K562 (cell line): ENCODE measurements at regions not wholly inside any gene's neighbourhood (a gene's known extent, or its start where the extent isn't known, plus 50 kb on each side); places are given as distances from the start of the nearest gene placed in this dataset.

Source experiments
- ATAC-seq: fragments of 200-7000 bp; cut with Tn5 transposase; 3 replicates; pipeline ENCODE4 v1.9.1; 2020; ENCODE audit warnings: moderate library complexity
- BruUV-seq: library from RNA; stranded (reverse); fragments of 400-500 nt; replicated peaks from 2 replicates; lab custom pipeline; 2021; lab: Mats Ljungman, UMichigan
- CTCF ChIA-PET: fragments of 300-600 bp; formaldehyde crosslinking; extraction: SDS; loops from one replicate; lab custom pipeline; 2021; ENCODE audit warnings: low intra/inter-chr PET ratio; lab: Yijun Ruan, JAX
- POLR2A ChIA-PET: fragments of 300-600, 350-650 bp; sonication (Branson Sonifier 250); formaldehyde crosslinking; extraction: SDS; loops from one replicate; lab custom pipeline; 2021; ENCODE audit warnings: antibody characterized with exemption, inconsistent platforms; lab: Yijun Ruan, JAX
- DNase-seq, 4 experiments: peaks; one replicate each; pipeline versions ENCODE4 v3.0.0 to v3.0.0-alpha.2; 2011 to 2018; ENCODE audit warnings: low spot score in 3 of 4, mixed read lengths in 3 of 4; ENCODE audit errors: extremely low read depth in 1 of 4
- FAIRE-seq: peaks from 2 replicates; lab custom pipeline; 2011; peaks lifted over from hg19 to GRCh38; lab: Jason Lieb, UNC
- H2AFZ ChIP-seq: 2 replicates; pipeline ENCODE4 v1.6.0; 2011; ENCODE audit warnings: low read depth, low read length, control low read depth, inconsistent platforms
- H3K27ac ChIP-seq: fragments of 200-600 bp; 3 replicates; pipeline ENCODE4 v1.8.0; 2011; ENCODE audit warnings: low read depth, mild to moderate bottlenecking, control low read depth, inconsistent platforms, low read length, moderate library complexity, mixed read lengths; ENCODE audit errors: extremely low read depth
- H3K27me3 ChIP-seq, 2 experiments: fragments of 300-600 bp in 1 of 2; 2 replicates in 1 of 2; 3 replicates in 1 of 2; pipeline versions ENCODE4 v1.6.0 to v1.8.0; 2011; ENCODE audit warnings: inconsistent platforms in 2 of 2, low read length in 2 of 2, mild to moderate bottlenecking in 1 of 2, mixed read lengths in 1 of 2, moderate library complexity in 1 of 2; ENCODE audit not compliant: control insufficient read depth in 2 of 2, insufficient read depth in 2 of 2
- H3K36me3 ChIP-seq: fragments of 300-600 bp; 3 replicates; pipeline ENCODE4 v1.8.0; 2011; ENCODE audit warnings: mild to moderate bottlenecking, low read length, inconsistent platforms; ENCODE audit not compliant: control insufficient read depth, insufficient read depth
- H3K4me1 ChIP-seq, 2 experiments: fragments of 200-600 bp in 1 of 2; replicated peaks in 1 of 2; 2 replicates in 1 of 2; 3 replicates in 1 of 2; pipeline versions ENCODE4 v1.5.1 to v1.8.0; 2011; ENCODE audit warnings: inconsistent platforms in 2 of 2, low read length in 2 of 2, mild to moderate bottlenecking in 1 of 2, mixed read lengths in 1 of 2, moderate library complexity in 1 of 2; ENCODE audit not compliant: control insufficient read depth in 2 of 2, insufficient read depth in 2 of 2
- H3K4me2 ChIP-seq: 2 replicates; pipeline ENCODE4 v1.6.1; 2011; ENCODE audit warnings: low read length, control low read depth, inconsistent platforms, mixed read lengths; ENCODE audit not compliant: insufficient read depth
- H3K4me3 ChIP-seq: fragments of 200-600 bp; sonication (generic), shearing (Covaris generic); 2 replicates; pipeline ENCODE4 v1.5.1; 2016; ENCODE audit warnings: control low read depth, inconsistent platforms
- H3K79me2 ChIP-seq: fragments of 200-600 bp; 3 replicates; pipeline ENCODE4 v1.8.0; 2011; ENCODE audit warnings: low read length, inconsistent platforms; ENCODE audit not compliant: control insufficient read depth, insufficient read depth
- H3K9ac ChIP-seq, 2 experiments: 2 replicates each; pipeline versions ENCODE4 v1.6.0 to v1.6.1; 2011; ENCODE audit warnings: low read depth in 2 of 2, low read length in 2 of 2, control low read depth in 1 of 2, inconsistent platforms in 1 of 2, mild to moderate bottlenecking in 1 of 2, mixed read lengths in 1 of 2; ENCODE audit not compliant: insufficient read depth in 1 of 2
- H3K9me1 ChIP-seq: one replicate; pipeline ENCODE4 v1.6.0; 2011; ENCODE audit warnings: inconsistent platforms, mild to moderate bottlenecking, low read length, moderate library complexity; ENCODE audit not compliant: control insufficient read depth, insufficient read depth
- H3K9me3 ChIP-seq: replicated peaks from 2 replicates; pipeline ENCODE4 v1.5.1; 2011; ENCODE audit warnings: low read depth, low read length, inconsistent platforms; ENCODE audit not compliant: control insufficient read depth, insufficient read depth
- H4K20me1 ChIP-seq: replicated peaks from 2 replicates; pipeline ENCODE4 v1.6.1; 2011; ENCODE audit warnings: low read length, inconsistent platforms, mixed read lengths; ENCODE audit not compliant: control insufficient read depth, insufficient read depth
- ATF7 ChIP-seq: fragments of 450-650 bp; IDR thresholded peaks from 2 replicates; pipeline ENCODE4 v1.7.1; 2014; ENCODE audit warnings: mild to moderate bottlenecking, moderate library complexity
- CEBPG ChIP-seq, 3 experiments: fragments of 200-800 bp in 1 of 3; sonication (Bioruptor generic) in 1 of 3; sonication (generic) in 1 of 3; formaldehyde crosslinking in 1 of 3; IDR thresholded peaks in 2 of 3; conservative IDR thresholded peaks in 1 of 3; 2 replicates each; pipeline versions ENCODE4 v1.6.1 to v1.8.0; 2016 to 2022; ENCODE audit warnings: missing compliant biosample characterization in 2 of 3, missing genetic modification characterization in 2 of 3, mild to moderate bottlenecking in 1 of 3, missing genetic modification reagents in 1 of 3
- COPS2 ChIP-seq: fragments of 450-650 bp; conservative IDR thresholded peaks from 2 replicates; pipeline ENCODE4 v1.6.1; 2016; ENCODE audit warnings: mild to moderate bottlenecking, moderate library complexity
- EHMT2 ChIP-seq: fragments of 450-650 bp; IDR thresholded peaks from 2 replicates; pipeline ENCODE4 v1.6.1; 2018; ENCODE audit warnings: antibody characterized with exemption
- EZH2 ChIP-seq: IDR thresholded peaks from 2 replicates; pipeline ENCODE4 v1.6.1; 2012; ENCODE audit warnings: low read depth, mild to moderate bottlenecking, inconsistent platforms, low read length, borderline replicate concordance
- KLF13 ChIP-seq: fragments of 450-650 bp; IDR thresholded peaks from 2 replicates; pipeline ENCODE4 v1.6.1; 2016; ENCODE audit warnings: missing genetic modification characterization, low read depth, mild to moderate bottlenecking, missing compliant biosample characterization, moderate library complexity, borderline replicate concordance
- NFIX ChIP-seq: fragments of 250-450 bp; sonication (Bioruptor Pico); IDR thresholded peaks from 2 replicates; pipeline ENCODE4 v1.4.0; 2020; ENCODE audit warnings: low read depth, mild to moderate bottlenecking, moderate library complexity
- TAL1 ChIP-seq: fragments of 450-650 bp; IDR thresholded peaks from 2 replicates; pipeline ENCODE4 v1.6.1; 2016; ENCODE audit warnings: mild to moderate bottlenecking
- ZBTB34 ChIP-seq: fragments of 250-450 bp; sonication (Bioruptor Pico); IDR thresholded peaks from 2 replicates; pipeline ENCODE4 v1.8.0; 2021; ENCODE audit warnings: mild to moderate bottlenecking, moderate library complexity
- ZNF143 ChIP-seq: sonication (generic); formaldehyde crosslinking; IDR thresholded peaks from 2 replicates; pipeline ENCODE4 v1.9.0; 2022; ENCODE audit warnings: mild to moderate bottlenecking, missing genetic modification reagents
- ZNF282 ChIP-seq: sonication (generic); formaldehyde crosslinking; IDR thresholded peaks from 2 replicates; pipeline ENCODE4 v1.8.1; 2023; ENCODE audit warnings: missing genetic modification reagents
- ZNF589 ChIP-seq: fragments of 200-800 bp; sonication (Bioruptor generic); IDR thresholded peaks from 2 replicates; pipeline ENCODE4 v1.6.1; 2016; ENCODE audit warnings: low read depth, missing genetic modification characterization, missing compliant biosample characterization
- ZNF717 ChIP-seq: fragments of 250-450 bp; sonication (Bioruptor Pico); IDR thresholded peaks from 2 replicates; pipeline ENCODE4 v1.5.0; 2021
- ZNF76 ChIP-seq: fragments of 250-450 bp; sonication (Bioruptor Pico); IDR thresholded peaks from 2 replicates; pipeline ENCODE4 v1.4.0; 2020; ENCODE audit warnings: mild to moderate bottlenecking, moderate library complexity, borderline replicate concordance
- ZNF778 ChIP-seq: fragments of 450-650 bp; formaldehyde crosslinking; IDR thresholded peaks from 2 replicates; pipeline ENCODE4 v1.4.0; 2020; ENCODE audit warnings: mild to moderate bottlenecking, moderate library complexity
- ZSCAN29 ChIP-seq: fragments of 450-650 bp; IDR thresholded peaks from 2 replicates; pipeline ENCODE4 v1.6.1; 2017
- WGBS: fragments of 100-300 bp; shearing (Covaris generic); methylation state at CpG from one replicate; pipeline ENCODE4 v1.1.6; 2016; ENCODE audit warnings: low coverage, mixed read lengths; ENCODE audit not compliant: insufficient coverage; ENCODE audit errors: missing lambda C conversion rate; 5-methylcytosine and 5-hydroxymethylcytosine counted together
- in situ Hi-C: fragments of 300-500 bp; cut with MboI; formaldehyde crosslinking; loops from 4 replicates; pipeline ENCODE4 v1.15.0; 2018; ENCODE audit warnings: inconsistent platforms, mixed read lengths
- intact Hi-C: fragments of 100-400 bp; cut with micrococcal nuclease; formaldehyde crosslinking; loops from 2 replicates; pipeline ENCODE4 v1.14.2; 2022
- TF ChIP-seq, protein P1 (sequence below): fragments of 250-450 bp; sonication (Bioruptor Pico); IDR thresholded peaks from 2 replicates; pipeline ENCODE4 v1.4.0; 2020; ENCODE audit warnings: mild to moderate bottlenecking
- TF ChIP-seq, protein P2 (sequence below), 2 experiments: fragments of 450-650 bp in 1 of 2; sonication (generic) in 1 of 2; formaldehyde crosslinking in 1 of 2; IDR thresholded peaks in 1 of 2; conservative IDR thresholded peaks in 1 of 2; 2 replicates each; pipeline versions ENCODE4 v1.6.1 to v1.8.1; 2016 to 2023; ENCODE audit warnings: mild to moderate bottlenecking in 2 of 2, moderate library complexity in 2 of 2, inconsistent platforms in 1 of 2, missing genetic modification reagents in 1 of 2
- TF ChIP-seq, protein P3 (sequence below): fragments of 450-650 bp; formaldehyde crosslinking; IDR thresholded peaks from 2 replicates; pipeline ENCODE4 v1.4.0; 2020; ENCODE audit warnings: mild to moderate bottlenecking

- no peaks in the 10 kb centered on the region for H3K4me1 ChIP-seq
- H3K9me3 ChIP-seq: no peaks in the 10 kb centered on the region
- H3K9ac ChIP-seq: no peak overlapping the region
- CTCF ChIA-PET: no interaction called here
- no peaks in the 10 kb centered on the region for H3K79me2 ChIP-seq
- WGBS: 0% methylated on average over 2 of the region's 2 CpGs
- FAIRE-seq (no peak), ATAC-seq (no peak), DNase-seq (no peak)
- intact Hi-C loops (no loop called here), in situ Hi-C loops (no loop called here)
- H3K36me3 ChIP-seq: no peaks in the 10 kb centered on the region
- no peak overlapping the region for H3K27ac ChIP-seq
- H3K9me1 ChIP-seq: no peaks in the 10 kb centered on the region
- POLR2A ChIA-PET: interaction anchor here (0.6 kb wide), 1 partner anchor 110 kb away, joined by 3 read pairs; no protein-coding TSS in a partner anchor
- TF ChIP-seq KLF13 (no peak), ZNF778 (CRISPR knock-in tag) (no peak), ZNF589 (CRISPR knock-in tag) (no peak), TAL1 (no peak), CEBPG (CRISPR knock-in tag; IDR thresholded peaks at IDR 0.05) (no peak), CEBPG (tag; conservative IDR thresholded peaks at IDR 0.05 in 1 of 2, IDR thresholded peaks at IDR 0.05 in 1 of 2) (no peak), ZNF76 (CRISPR knock-in tag) (no peak), NFIX (CRISPR knock-in tag) (no peak), ZNF282 (CRISPR knock-in tag) (no peak), ZNF143 (CRISPR knock-in tag) (no peak), ATF7 (no peak), EHMT2 (no peak), COPS2 (no peak), ZNF717 (CRISPR knock-in tag) (no peak), ZBTB34 (CRISPR knock-in tag) (no peak), EZH2 (no peak), ZSCAN29 (no peak)
- TF ChIP-seq, protein P1, sequence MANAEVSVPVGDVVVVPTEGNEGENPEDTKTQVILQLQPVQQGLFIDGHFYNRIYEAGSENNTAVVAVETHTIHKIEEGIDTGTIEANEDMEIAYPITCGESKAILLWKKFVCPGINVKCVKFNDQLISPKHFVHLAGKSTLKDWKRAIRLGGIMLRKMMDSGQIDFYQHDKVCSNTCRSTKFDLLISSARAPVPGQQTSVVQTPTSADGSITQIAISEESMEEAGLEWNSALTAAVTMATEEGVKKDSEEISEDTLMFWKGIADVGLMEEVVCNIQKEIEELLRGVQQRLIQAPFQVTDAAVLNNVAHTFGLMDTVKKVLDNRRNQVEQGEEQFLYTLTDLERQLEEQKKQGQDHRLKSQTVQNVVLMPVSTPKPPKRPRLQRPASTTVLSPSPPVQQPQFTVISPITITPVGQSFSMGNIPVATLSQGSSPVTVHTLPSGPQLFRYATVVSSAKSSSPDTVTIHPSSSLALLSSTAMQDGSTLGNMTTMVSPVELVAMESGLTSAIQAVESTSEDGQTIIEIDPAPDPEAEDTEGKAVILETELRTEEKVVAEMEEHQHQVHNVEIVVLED (CRISPR knock-in tag): no peak
- TF ChIP-seq, protein P2, sequence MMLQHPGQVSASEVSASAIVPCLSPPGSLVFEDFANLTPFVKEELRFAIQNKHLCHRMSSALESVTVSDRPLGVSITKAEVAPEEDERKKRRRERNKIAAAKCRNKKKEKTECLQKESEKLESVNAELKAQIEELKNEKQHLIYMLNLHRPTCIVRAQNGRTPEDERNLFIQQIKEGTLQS (IDR thresholded peaks at IDR 0.05): no peak
- TF ChIP-seq, protein P2 (CRISPR knock-in tag; conservative IDR thresholded peaks at IDR 0.05): no peak
- TF ChIP-seq, protein P3, sequence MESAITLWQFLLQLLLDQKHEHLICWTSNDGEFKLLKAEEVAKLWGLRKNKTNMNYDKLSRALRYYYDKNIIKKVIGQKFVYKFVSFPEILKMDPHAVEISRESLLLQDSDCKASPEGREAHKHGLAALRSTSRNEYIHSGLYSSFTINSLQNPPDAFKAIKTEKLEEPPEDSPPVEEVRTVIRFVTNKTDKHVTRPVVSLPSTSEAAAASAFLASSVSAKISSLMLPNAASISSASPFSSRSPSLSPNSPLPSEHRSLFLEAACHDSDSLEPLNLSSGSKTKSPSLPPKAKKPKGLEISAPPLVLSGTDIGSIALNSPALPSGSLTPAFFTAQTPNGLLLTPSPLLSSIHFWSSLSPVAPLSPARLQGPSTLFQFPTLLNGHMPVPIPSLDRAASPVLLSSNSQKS: no peak
- no peak overlapping the region for H2AFZ ChIP-seq
- H3K4me2 ChIP-seq: no peak overlapping the region
- H3K27me3 ChIP-seq: no peaks in the 10 kb centered on the region
- H4K20me1 ChIP-seq: no peaks in the 10 kb centered on the region
- no TSS peak for BruUV-seq
- no peak overlapping the region for H3K4me3 ChIP-seq
Observed at GRCh38 chr7:41858201-41858600, 155.3 kb upstream of the INHBA start.
